ENCODE measurements at regions not wholly inside any gene's neighbourhood (a gene's known extent, or its start where the extent isn't known, plus 50 kb on each side); places are given as distances from the start of the nearest gene placed in this dataset.

- no peak overlapping the region for H3K4me3 ChIP-seq
- no peaks in the 10 kb centered on the region for H3K9me3 ChIP-seq
- no peak for DNase-seq (ENCODE audit: low spot score in 2 of 2)
- H3K27ac ChIP-seq, result no peak overlapping the region
- no peaks in the 10 kb centered on the region for H3K27me3 ChIP-seq
- H3K36me3 ChIP-seq, result no peaks in the 10 kb centered on the region
- 46 to 47% methylated on average over 2 of the region's 2 CpGs for WGBS, 2 donors
- peaks cover 0 to 4% (median 2%) of the 10 kb centered on the region in 4 donors for H3K4me1 ChIP-seq
- TF ChIP-seq EP300 (IDR thresholded peaks at IDR 0.05), result no peak
- no peak for TF ChIP-seq POLR2A (IDR thresholded peaks at IDR 0.05)
- TF ChIP-seq CTCF (IDR thresholded peaks at IDR 0.05), result no peak
Measured at GRCh38 chr2:43012966-43013365, 213.4 kb downstream of the ZFP36L2 start.

GRCh38 chr2:43011158-43011491 is 215.3 kb downstream of the ZFP36L2 start:
- TF ChIP-seq CTCF (IDR thresholded peaks at IDR 0.05), result no peak
- 83 to 89% methylated on average over 1 of the region's 1 CpG for WGBS, 2 donors
- no peak overlapping the region for H3K4me3 ChIP-seq

GRCh38 chr2:43010438-43011157 is 215.8 kb downstream of the ZFP36L2 start:
- Histone ChIP-seq H3K9me3 (no peaks in the 10 kb centered on the region), H3K36me3 (no peaks in the 10 kb centered on the region), H3K4me3 (no peak overlapping the region), H3K4me1 (peaks cover 0 to 14% (median 11%) of the 10 kb centered on the region in 4 donors), H3K27ac (no peak overlapping the region), H3K27me3 (no peaks in the 10 kb centered on the region)
- TF ChIP-seq POLR2A (IDR thresholded peaks at IDR 0.05), result no peak
- no peak for TF ChIP-seq EP300 (IDR thresholded peaks at IDR 0.05)
- no peak for TF ChIP-seq CTCF (IDR thresholded peaks at IDR 0.05)
- no peak for DNase-seq (ENCODE audit: low spot score in 2 of 2)
- 89 to 95% methylated on average over 5 of the region's 5 CpGs for WGBS, 2 donors

More at GRCh38 chr2:43011158-43011491, 215.3 kb downstream of the ZFP36L2 start:
- Histone ChIP-seq H3K27me3 (no peaks in the 10 kb centered on the region), H3K4me1 (peaks cover 0 to 9% (median 7%) of the 10 kb centered on the region in 4 donors), H3K9me3 (no peaks in the 10 kb centered on the region), H3K36me3 (no peaks in the 10 kb centered on the region), H3K27ac (no peak overlapping the region)
- DNase-seq (ENCODE audit: low spot score in 2 of 2), result no peak

- no peaks in the 10 kb centered on the region for H3K36me3 ChIP-seq
- no peaks in the 10 kb centered on the region for H3K27me3 ChIP-seq
- H3K4me1 ChIP-seq, result peaks cover 0 to 26% (median 18%) of the 10 kb centered on the region in 4 donors
- H3K27ac ChIP-seq, result no peak overlapping the region
- TF ChIP-seq POLR2A (IDR thresholded peaks at IDR 0.05), result no peak
- TF ChIP-seq CTCF (IDR thresholded peaks at IDR 0.05), result no peak
- no peak for TF ChIP-seq EP300 (IDR thresholded peaks at IDR 0.05)
- no peaks in the 10 kb centered on the region for H3K9me3 ChIP-seq
- WGBS, 2 donors, result 96% methylated on average over 4 to 5 of the region's 5 CpGs
- DNase-seq (ENCODE audit: low spot score in 2 of 2), result no peak
- no peak overlapping the region for H3K4me3 ChIP-seq
Measured at GRCh38 chr2:43009448-43009847, 217.0 kb downstream of the ZFP36L2 start.

GRCh38 chr2:43008388-43008787 is 216.0 kb upstream of the HAAO start:
- 65 to 84% methylated on average over 4 of the region's 4 CpGs for WGBS, 2 donors
- Histone ChIP-seq H3K4me3 (no peak overlapping the region), H3K27me3 (no peaks in the 10 kb centered on the region), H3K9me3 (no peaks in the 10 kb centered on the region), H3K36me3 (no peaks in the 10 kb centered on the region), H3K4me1 (peaks cover 0 to 31% (median 18%) of the 10 kb centered on the region in 4 donors), H3K27ac (no peak overlapping the region)
- no peak for DNase-seq (ENCODE audit: low spot score in 2 of 2)
- TF ChIP-seq POLR2A (IDR thresholded peaks at IDR 0.05) (no peak), CTCF (IDR thresholded peaks at IDR 0.05) (no peak), EP300 (IDR thresholded peaks at IDR 0.05) (no peak)

Data from tibial nerve (tissue), 4 donors.